Adrenal gland (tissue), 5 donors: ENCODE measurements at regions not wholly inside any gene's neighbourhood (a gene's known extent, or its start where the extent isn't known, plus 50 kb on each side); places are given as distances from the start of the nearest gene placed in this dataset.

Experiments
- POLR2A ChIP-seq, 2 donors: fragments of 450-650 bp; IDR thresholded peaks; one replicate each; pipeline ENCODE4 v1.6.1; 2017; ENCODE audit warnings: antibody characterized with exemption in 2 of 2, mild to moderate bottlenecking in 2 of 2, moderate library complexity in 1 of 2
- TF ChIP-seq, protein P1 (sequence below), 6 experiments: fragments of 450-650 bp in 4 of 6; fragments of 200-600 bp in 2 of 6; sonication (generic) in 1 of 6; IDR thresholded peaks; 1 replicate in 5 of 6; 2 replicates in 1 of 6; pipeline versions ENCODE4 v1.5.1 to v1.8.0; 2016 to 2021; ENCODE audit warnings: antibody characterized with exemption in 6 of 6, mild to moderate bottlenecking in 2 of 6, moderate library complexity in 1 of 6
- donor health status: DM: no; HTN: no; CAD: no.

DNA sequence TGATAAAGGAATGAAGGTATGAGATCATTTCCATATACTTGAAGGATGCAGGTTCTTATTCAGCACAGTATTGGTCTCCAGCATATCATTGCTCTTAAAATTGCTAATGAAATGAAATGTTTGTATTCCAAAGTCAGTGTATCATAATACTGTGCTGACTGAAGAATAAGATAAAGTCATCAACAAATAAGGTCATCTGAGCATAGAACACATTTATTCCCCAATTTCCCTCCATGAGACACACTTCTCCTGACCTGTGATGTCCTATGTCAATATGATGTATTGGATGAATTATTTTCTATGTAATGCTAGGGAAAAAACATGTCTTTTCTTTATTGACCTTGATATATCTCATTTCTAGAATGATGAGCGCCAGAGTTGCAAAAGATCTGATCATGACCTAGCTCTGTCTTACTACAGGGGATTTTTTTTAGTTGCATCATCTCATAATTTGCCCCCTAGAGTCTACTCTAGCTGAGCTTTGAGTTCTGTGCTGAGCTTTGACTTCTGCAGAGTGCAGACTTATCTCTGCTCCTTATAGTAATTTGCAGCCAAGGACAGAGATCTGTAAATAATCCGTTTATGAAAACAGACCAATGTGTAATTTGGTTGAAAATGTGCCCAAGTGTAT lies 859.8 kb downstream of the TRIB2 start:
- TF ChIP-seq, protein P1, sequence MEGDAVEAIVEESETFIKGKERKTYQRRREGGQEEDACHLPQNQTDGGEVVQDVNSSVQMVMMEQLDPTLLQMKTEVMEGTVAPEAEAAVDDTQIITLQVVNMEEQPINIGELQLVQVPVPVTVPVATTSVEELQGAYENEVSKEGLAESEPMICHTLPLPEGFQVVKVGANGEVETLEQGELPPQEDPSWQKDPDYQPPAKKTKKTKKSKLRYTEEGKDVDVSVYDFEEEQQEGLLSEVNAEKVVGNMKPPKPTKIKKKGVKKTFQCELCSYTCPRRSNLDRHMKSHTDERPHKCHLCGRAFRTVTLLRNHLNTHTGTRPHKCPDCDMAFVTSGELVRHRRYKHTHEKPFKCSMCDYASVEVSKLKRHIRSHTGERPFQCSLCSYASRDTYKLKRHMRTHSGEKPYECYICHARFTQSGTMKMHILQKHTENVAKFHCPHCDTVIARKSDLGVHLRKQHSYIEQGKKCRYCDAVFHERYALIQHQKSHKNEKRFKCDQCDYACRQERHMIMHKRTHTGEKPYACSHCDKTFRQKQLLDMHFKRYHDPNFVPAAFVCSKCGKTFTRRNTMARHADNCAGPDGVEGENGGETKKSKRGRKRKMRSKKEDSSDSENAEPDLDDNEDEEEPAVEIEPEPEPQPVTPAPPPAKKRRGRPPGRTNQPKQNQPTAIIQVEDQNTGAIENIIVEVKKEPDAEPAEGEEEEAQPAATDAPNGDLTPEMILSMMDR (IDR thresholded peaks at IDR 0.05), result no peak
- TF ChIP-seq POLR2A (IDR thresholded peaks at IDR 0.05), result no peak
